ENCODE measurements at regions not wholly inside any gene's neighbourhood (a gene's known extent, or its start where the extent isn't known, plus 50 kb on each side); places are given as distances from the start of the nearest gene placed in this dataset.

GRCh38 chr20:60659240-60659639 is 592.8 kb upstream of the CDH4 start:
- Histone ChIP-seq H3K4me1 (ENCODE audit: control insufficient read depth, insufficient read depth, low read length) (peaks cover 7% of the 10 kb centered on the region), H3K4me3 (ENCODE audit: insufficient read depth, low read depth, low read length) (no peak overlapping the region), H3K36me3 (ENCODE audit: control insufficient read depth, insufficient read depth, low read length) (no peaks in the 10 kb centered on the region), H3K9me3 (ENCODE audit: control insufficient read depth, low read length) (no peaks in the 10 kb centered on the region), H3K27me3 (ENCODE audit: control insufficient read depth, insufficient read depth, low read length, poor library complexity, severe bottlenecking) (no peaks in the 10 kb centered on the region), H3K27ac (ENCODE audit: insufficient read depth, low read depth, low read length, poor library complexity, severe bottlenecking) (no peak overlapping the region)
- 92 to 95% methylated on average over 7 to 8 of the region's 8 CpGs for WGBS, 2 experiments

- 73 to 77% methylated on average over 3 of the region's 3 CpGs for WGBS, 2 experiments
- Histone ChIP-seq H3K4me1 (ENCODE audit: control insufficient read depth, insufficient read depth, low read length) (peaks cover 7% of the 10 kb centered on the region), H3K27me3 (ENCODE audit: control insufficient read depth, insufficient read depth, low read length, poor library complexity, severe bottlenecking) (no peaks in the 10 kb centered on the region), H3K4me3 (ENCODE audit: insufficient read depth, low read depth, low read length) (no peak overlapping the region), H3K27ac (ENCODE audit: insufficient read depth, low read depth, low read length, poor library complexity, severe bottlenecking) (no peak overlapping the region), H3K36me3 (ENCODE audit: control insufficient read depth, insufficient read depth, low read length) (no peaks in the 10 kb centered on the region), H3K9me3 (ENCODE audit: control insufficient read depth, low read length) (no peaks in the 10 kb centered on the region)
Measured at GRCh38 chr20:60662307-60662706, 589.8 kb upstream of the CDH4 start.

DNA sequence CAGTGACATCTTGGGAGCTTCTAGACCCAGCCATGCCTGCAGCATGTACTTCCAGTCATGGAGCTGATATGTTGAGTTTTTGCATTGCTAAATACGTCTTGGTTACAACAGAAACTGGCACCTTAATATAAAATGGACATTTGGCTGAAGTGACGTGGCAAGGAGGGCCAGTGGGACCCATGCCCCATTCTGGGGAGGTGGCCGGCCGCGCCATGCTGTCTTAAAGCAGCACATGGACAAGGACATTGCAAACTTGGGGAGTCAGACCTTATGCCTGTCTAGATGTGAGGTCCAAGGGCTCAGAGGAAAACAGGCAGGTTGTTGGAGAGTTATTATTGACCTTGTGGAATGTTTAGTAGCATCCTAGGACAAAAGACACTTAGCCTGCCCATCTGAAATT is 588.0 kb upstream of the CDH4 start:
- Histone ChIP-seq H3K36me3 (ENCODE audit: control insufficient read depth, insufficient read depth, low read length) (no peaks in the 10 kb centered on the region), H3K9me3 (ENCODE audit: control insufficient read depth, low read length) (no peaks in the 10 kb centered on the region), H3K4me1 (ENCODE audit: control insufficient read depth, insufficient read depth, low read length) (peaks cover under 1% of the 10 kb centered on the region), H3K27ac (ENCODE audit: insufficient read depth, low read depth, low read length, poor library complexity, severe bottlenecking) (no peak overlapping the region), H3K27me3 (ENCODE audit: control insufficient read depth, insufficient read depth, low read length, poor library complexity, severe bottlenecking) (no peaks in the 10 kb centered on the region), H3K4me3 (ENCODE audit: insufficient read depth, low read depth, low read length) (no peak overlapping the region)
- WGBS, 2 experiments, result 93 to 97% methylated on average over 5 of the region's 5 CpGs

DNA sequence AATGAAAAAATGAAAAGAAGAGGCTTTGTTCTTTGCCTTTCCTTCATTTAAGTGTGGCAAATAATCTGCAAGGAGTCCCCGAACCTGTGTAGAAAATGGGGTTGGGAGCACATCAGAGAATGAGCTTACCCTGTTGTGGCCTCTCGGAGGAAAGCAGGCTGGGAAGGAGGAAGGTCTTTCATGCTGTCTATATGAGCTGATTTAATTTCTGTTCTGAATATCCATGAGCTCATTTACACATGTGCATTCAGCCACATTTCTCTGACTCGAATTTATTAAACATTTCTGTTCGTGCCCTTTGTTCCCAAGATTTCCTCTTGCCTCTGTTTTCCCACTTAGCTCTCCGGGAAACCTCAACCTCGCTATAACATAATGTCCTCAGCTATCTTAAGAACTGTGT is 584.4 kb upstream of the CDH4 start:
- Histone ChIP-seq H3K9me3 (ENCODE audit: control insufficient read depth, low read length) (no peaks in the 10 kb centered on the region), H3K36me3 (ENCODE audit: control insufficient read depth, insufficient read depth, low read length) (no peaks in the 10 kb centered on the region), H3K4me3 (ENCODE audit: insufficient read depth, low read depth, low read length) (no peak overlapping the region), H3K27me3 (ENCODE audit: control insufficient read depth, insufficient read depth, low read length, poor library complexity, severe bottlenecking) (no peaks in the 10 kb centered on the region), H3K27ac (ENCODE audit: insufficient read depth, low read depth, low read length, poor library complexity, severe bottlenecking) (no peak overlapping the region), H3K4me1 (ENCODE audit: control insufficient read depth, insufficient read depth, low read length) (no peaks in the 10 kb centered on the region)
- 93 to 94% methylated on average over 5 to 6 of the region's 6 CpGs for WGBS, 2 experiments

- 95 to 99% methylated on average over 7 of the region's 7 CpGs for WGBS, 2 experiments
- no peaks in the 10 kb centered on the region for H3K36me3 ChIP-seq (ENCODE audit: control insufficient read depth, insufficient read depth, low read length)
- no peak overlapping the region for H3K27ac ChIP-seq (ENCODE audit: insufficient read depth, low read depth, low read length, poor library complexity, severe bottlenecking)
Measured at GRCh38 chr20:60669211-60669610, 582.9 kb upstream of the CDH4 start.

DNA sequence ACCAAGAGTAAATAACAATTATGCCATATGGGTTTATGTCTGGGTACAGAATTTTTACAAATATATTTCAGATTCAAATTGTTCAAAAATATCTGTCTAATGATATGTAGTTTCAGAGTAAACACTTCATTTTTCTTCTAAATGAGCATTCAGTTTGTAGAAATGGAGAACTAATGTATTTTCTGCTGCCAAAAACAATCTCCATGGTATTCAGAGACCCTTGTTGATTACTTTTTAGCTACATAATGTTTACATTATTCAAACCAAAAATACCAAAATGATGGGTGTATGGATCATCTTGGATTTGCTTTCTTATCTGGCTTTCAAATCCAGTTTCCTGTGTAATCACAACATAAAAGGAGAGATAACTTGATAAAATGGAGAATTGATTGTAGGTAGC is 576.0 kb upstream of the CDH4 start:
- H3K36me3 ChIP-seq (ENCODE audit: control insufficient read depth, insufficient read depth, low read length), result no peaks in the 10 kb centered on the region
- H3K4me1 ChIP-seq (ENCODE audit: control insufficient read depth, insufficient read depth, low read length), result peaks cover 6% of the 10 kb centered on the region
- H3K4me3 ChIP-seq (ENCODE audit: insufficient read depth, low read depth, low read length), result no peak overlapping the region
- H3K27ac ChIP-seq (ENCODE audit: insufficient read depth, low read depth, low read length, poor library complexity, severe bottlenecking), result no peak overlapping the region
- no peaks in the 10 kb centered on the region for H3K27me3 ChIP-seq (ENCODE audit: control insufficient read depth, insufficient read depth, low read length, poor library complexity, severe bottlenecking)
- no peaks in the 10 kb centered on the region for H3K9me3 ChIP-seq (ENCODE audit: control insufficient read depth, low read length)

More at GRCh38 chr20:60669211-60669610, 582.9 kb upstream of the CDH4 start:
- H3K9me3 ChIP-seq (ENCODE audit: control insufficient read depth, low read length), result no peaks in the 10 kb centered on the region
- peaks cover 6% of the 10 kb centered on the region for H3K4me1 ChIP-seq (ENCODE audit: control insufficient read depth, insufficient read depth, low read length)
- no peak overlapping the region for H3K4me3 ChIP-seq (ENCODE audit: insufficient read depth, low read depth, low read length)
- H3K27me3 ChIP-seq (ENCODE audit: control insufficient read depth, insufficient read depth, low read length, poor library complexity, severe bottlenecking), result no peaks in the 10 kb centered on the region

- H3K4me1 ChIP-seq (ENCODE audit: control insufficient read depth, insufficient read depth, low read length), result peaks cover 6% of the 10 kb centered on the region
- no peak overlapping the region for H3K4me3 ChIP-seq (ENCODE audit: insufficient read depth, low read depth, low read length)
- no CpG with 5 or more reads among the region's 1 CpG for WGBS, 2 experiments
- no peaks in the 10 kb centered on the region for H3K9me3 ChIP-seq (ENCODE audit: control insufficient read depth, low read length)
- H3K27me3 ChIP-seq (ENCODE audit: control insufficient read depth, insufficient read depth, low read length, poor library complexity, severe bottlenecking), result no peaks in the 10 kb centered on the region
- H3K36me3 ChIP-seq (ENCODE audit: control insufficient read depth, insufficient read depth, low read length), result no peaks in the 10 kb centered on the region
- no peak overlapping the region for H3K27ac ChIP-seq (ENCODE audit: insufficient read depth, low read depth, low read length, poor library complexity, severe bottlenecking)
Measured at GRCh38 chr20:60677819-60678218, 574.2 kb upstream of the CDH4 start.

GRCh38 chr20:60680554-60680953 is 571.5 kb upstream of the CDH4 start:
- WGBS, 2 experiments, result 91 to 94% methylated on average over 6 of the region's 6 CpGs
- H3K4me3 ChIP-seq (ENCODE audit: insufficient read depth, low read depth, low read length), result no peak overlapping the region
- H3K9me3 ChIP-seq (ENCODE audit: control insufficient read depth, low read length), result no peaks in the 10 kb centered on the region
- H3K36me3 ChIP-seq (ENCODE audit: control insufficient read depth, insufficient read depth, low read length), result no peaks in the 10 kb centered on the region
- H3K27ac ChIP-seq (ENCODE audit: insufficient read depth, low read depth, low read length, poor library complexity, severe bottlenecking), result no peak overlapping the region
- no peaks in the 10 kb centered on the region for H3K4me1 ChIP-seq (ENCODE audit: control insufficient read depth, insufficient read depth, low read length)
- no peaks in the 10 kb centered on the region for H3K27me3 ChIP-seq (ENCODE audit: control insufficient read depth, insufficient read depth, low read length, poor library complexity, severe bottlenecking)

- no peak overlapping the region for H3K4me3 ChIP-seq (ENCODE audit: insufficient read depth, low read depth, low read length)
- H3K27ac ChIP-seq (ENCODE audit: insufficient read depth, low read depth, low read length, poor library complexity, severe bottlenecking), result no peak overlapping the region
- H3K4me1 ChIP-seq (ENCODE audit: control insufficient read depth, insufficient read depth, low read length), result no peaks in the 10 kb centered on the region
- H3K36me3 ChIP-seq (ENCODE audit: control insufficient read depth, insufficient read depth, low read length), result no peaks in the 10 kb centered on the region
- 93 to 95% methylated on average over 7 to 8 of the region's 8 CpGs for WGBS, 2 experiments
- H3K27me3 ChIP-seq (ENCODE audit: control insufficient read depth, insufficient read depth, low read length, poor library complexity, severe bottlenecking), result no peaks in the 10 kb centered on the region
- H3K9me3 ChIP-seq (ENCODE audit: control insufficient read depth, low read length), result no peaks in the 10 kb centered on the region
Measured at GRCh38 chr20:60687213-60687612, 564.8 kb upstream of the CDH4 start.

DNA sequence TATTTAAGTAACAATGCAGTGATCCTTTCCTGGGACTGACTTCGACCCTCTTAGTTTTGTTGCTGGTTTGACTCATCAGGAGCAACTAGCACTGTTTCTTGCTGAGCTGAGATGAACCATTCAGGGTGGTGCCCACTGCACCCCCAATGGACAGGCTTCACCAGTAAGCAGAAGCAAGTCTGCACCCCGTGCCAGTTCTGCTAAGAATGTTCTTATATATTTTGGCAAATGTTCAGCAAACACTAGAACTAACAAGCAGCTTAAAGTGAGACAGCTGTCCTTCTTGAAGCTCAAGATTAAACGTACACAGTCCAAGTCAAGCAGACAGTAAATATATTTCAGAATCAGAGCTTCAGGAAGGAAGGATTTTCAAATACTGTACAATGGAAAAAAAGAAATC is 561.3 kb upstream of the CDH4 start:
- H3K9me3 ChIP-seq (ENCODE audit: control insufficient read depth, low read length), result no peaks in the 10 kb centered on the region
- H3K27ac ChIP-seq (ENCODE audit: insufficient read depth, low read depth, low read length, poor library complexity, severe bottlenecking), result no peak overlapping the region
- no peaks in the 10 kb centered on the region for H3K36me3 ChIP-seq (ENCODE audit: control insufficient read depth, insufficient read depth, low read length)
- no peak overlapping the region for H3K4me3 ChIP-seq (ENCODE audit: insufficient read depth, low read depth, low read length)
- peaks cover 7% of the 10 kb centered on the region for H3K4me1 ChIP-seq (ENCODE audit: control insufficient read depth, insufficient read depth, low read length)
- H3K27me3 ChIP-seq (ENCODE audit: control insufficient read depth, insufficient read depth, low read length, poor library complexity, severe bottlenecking), result no peaks in the 10 kb centered on the region
- WGBS, 2 experiments, result 92 to 93% methylated on average over 3 of the region's 3 CpGs

- Histone ChIP-seq H3K4me1 (ENCODE audit: control insufficient read depth, insufficient read depth, low read length) (peaks cover 7% of the 10 kb centered on the region), H3K27ac (ENCODE audit: insufficient read depth, low read depth, low read length, poor library complexity, severe bottlenecking) (no peak overlapping the region), H3K9me3 (ENCODE audit: control insufficient read depth, low read length) (no peaks in the 10 kb centered on the region), H3K4me3 (ENCODE audit: insufficient read depth, low read depth, low read length) (no peak overlapping the region), H3K27me3 (ENCODE audit: control insufficient read depth, insufficient read depth, low read length, poor library complexity, severe bottlenecking) (no peaks in the 10 kb centered on the region), H3K36me3 (ENCODE audit: control insufficient read depth, insufficient read depth, low read length) (no peaks in the 10 kb centered on the region)
- WGBS, 2 experiments, result 59 to 64% methylated on average over 4 of the region's 4 CpGs
Measured at GRCh38 chr20:60691966-60692615, 560.0 kb upstream of the CDH4 start.
